Activated CD4-positive, alpha-beta T cell treated with anti-CD3 and anti-CD28 coated beads, Interleukin-2, amount 10 ng/mL, durations not matched to agents 7 days and 5 days (primary cell): ENCODE measurements at regions not wholly inside any gene's neighbourhood (a gene's known extent, or its start where the extent isn't known, plus 50 kb on each side); places are given as distances from the start of the nearest gene placed in this dataset.

Source experiments
- CTCF ChIA-PET: fragments of 350-600 bp; sonication (Branson Sonifier 250); formaldehyde crosslinking; loops from one replicate; lab custom pipeline; 2021; ENCODE audit warnings: antibody characterized with exemption; lab: Charles Lee
- POLR2A ChIA-PET: fragments of 350-600 bp; sonication (Branson Sonifier 250); formaldehyde crosslinking; loops from one replicate; lab custom pipeline; 2021; ENCODE audit warnings: antibody characterized with exemption; lab: Charles Lee
- DNase-seq: peaks from one replicate; pipeline ENCODE4 v3.0.0-alpha.2; 2020
- H3K27ac Mint-ChIP-seq: one replicate; pipeline ENCODE4 v1.8.0; 2021; ENCODE audit warnings: mild to moderate bottlenecking, moderate library complexity, mixed read lengths
- H3K27me3 Mint-ChIP-seq: one replicate; pipeline ENCODE4 v1.8.0; 2021; ENCODE audit warnings: mixed read lengths
- H3K36me3 Mint-ChIP-seq: one replicate; pipeline ENCODE4 v1.8.0; 2021; ENCODE audit warnings: low read depth, mixed read lengths
- H3K4me1 Mint-ChIP-seq: one replicate; pipeline ENCODE4 v1.8.0; 2021; ENCODE audit warnings: mixed read lengths
- H3K4me3 Mint-ChIP-seq: one replicate; pipeline ENCODE4 v1.8.0; 2021; ENCODE audit warnings: mild to moderate bottlenecking, moderate library complexity, mixed read lengths
- H3K9me3 Mint-ChIP-seq: one replicate; pipeline ENCODE4 v1.8.0; 2021; ENCODE audit warnings: mixed read lengths

DNA sequence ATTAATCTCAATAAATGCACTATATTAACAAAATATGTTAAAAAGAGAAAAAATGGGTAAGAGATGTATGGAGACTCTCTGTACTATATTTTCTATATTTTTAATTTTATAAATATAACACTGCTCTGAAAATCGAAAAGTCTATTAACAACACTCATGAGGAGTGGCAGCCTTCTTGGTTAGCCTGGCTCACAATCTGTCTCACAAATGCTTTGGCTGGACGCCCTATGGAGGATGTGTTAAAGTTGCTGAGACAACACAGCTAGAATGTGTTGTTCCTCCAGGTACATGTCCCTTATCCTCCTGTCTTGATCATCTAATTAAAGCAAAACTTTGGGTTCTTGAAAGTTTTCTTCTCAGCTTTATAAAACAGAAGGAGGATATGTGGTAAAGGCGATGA lies 396.6 kb upstream of the PCDH20 start:
- POLR2A ChIA-PET = no interaction called here

DNA sequence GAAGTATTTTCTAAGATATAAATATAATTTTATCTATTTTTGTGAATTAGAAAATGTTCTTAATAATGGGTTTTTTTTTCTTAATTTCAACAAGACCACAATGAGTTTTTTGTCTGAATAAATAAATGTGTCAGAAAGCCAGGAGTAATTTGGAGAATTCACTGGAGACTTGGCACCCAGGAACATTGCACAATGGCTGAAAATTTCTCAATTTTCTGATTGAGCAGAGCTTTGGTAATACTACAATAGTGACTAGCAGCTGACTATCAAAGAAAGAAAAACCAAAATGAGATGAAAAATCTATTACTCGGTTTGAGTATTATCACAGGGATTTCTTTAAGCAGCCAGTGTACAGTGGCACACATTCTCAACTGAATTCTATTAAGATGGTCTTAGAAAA lies 394.4 kb upstream of the PCDH20 start:
- Mint-ChIP-seq H3K4me1 (no peaks in the 10 kb centered on the region), H3K4me3 (no peak overlapping the region), H3K36me3 (no peaks in the 10 kb centered on the region), H3K9me3 (peaks cover 4% of the 10 kb centered on the region), H3K27ac (no peak overlapping the region), H3K27me3 (no peaks in the 10 kb centered on the region)
- ChIA-PET POLR2A (no interaction called here), CTCF (no interaction called here)
- no peak for DNase-seq

More for the DNA sequence above, 396.6 kb upstream of the PCDH20 start:
- no peak for DNase-seq
- Mint-ChIP-seq H3K4me1 (no peaks in the 10 kb centered on the region), H3K9me3 (peaks cover 6% of the 10 kb centered on the region), H3K27me3 (no peaks in the 10 kb centered on the region), H3K4me3 (no peak overlapping the region), H3K27ac (no peak overlapping the region), H3K36me3 (no peaks in the 10 kb centered on the region)
- CTCF ChIA-PET = no interaction called here

DNA sequence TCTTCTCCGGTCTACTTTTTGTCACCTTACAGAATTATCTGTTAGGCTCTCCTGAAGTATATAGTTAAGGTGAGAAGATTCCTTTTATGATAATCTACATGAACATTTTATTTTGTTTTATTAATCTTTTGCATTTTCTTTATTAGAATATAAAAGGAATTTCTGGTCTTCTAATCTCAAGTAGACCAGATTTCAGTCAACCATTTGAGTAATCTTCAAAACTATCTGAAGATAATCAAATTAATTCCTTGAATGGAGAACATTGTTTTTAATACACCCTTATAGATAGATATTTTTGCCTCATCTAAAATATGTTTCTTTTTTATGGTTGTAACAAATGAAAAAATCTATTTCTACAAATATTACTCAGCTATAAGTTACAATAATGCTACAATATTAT lies 381.7 kb upstream of the PCDH20 start:
- ChIA-PET POLR2A (no interaction called here), CTCF (no interaction called here)
- H3K9me3 Mint-ChIP-seq = peaks cover 2% of the 10 kb centered on the region
- no peak overlapping the region for H3K27ac Mint-ChIP-seq
- H3K27me3 Mint-ChIP-seq = no peaks in the 10 kb centered on the region
- H3K36me3 Mint-ChIP-seq = no peaks in the 10 kb centered on the region
- H3K4me3 Mint-ChIP-seq = no peak overlapping the region
- DNase-seq = no peak
- H3K4me1 Mint-ChIP-seq = no peaks in the 10 kb centered on the region

DNA sequence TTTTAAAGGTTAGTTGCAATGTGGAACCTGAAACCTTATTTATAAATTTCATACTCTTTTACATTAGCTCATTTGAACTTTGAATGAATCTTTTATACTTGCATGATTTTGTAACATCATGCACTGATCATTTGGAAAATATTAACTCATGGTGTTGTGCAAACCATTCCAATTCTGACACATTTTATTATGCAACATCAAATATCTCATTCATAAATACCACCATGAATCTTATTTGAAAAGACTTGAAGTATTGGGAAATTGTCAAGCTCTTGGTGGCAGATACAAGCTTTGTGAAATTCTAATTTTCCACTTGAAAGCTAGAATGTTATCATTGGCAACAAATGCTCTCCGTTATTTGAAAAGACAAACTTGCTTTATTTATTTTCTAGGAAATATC lies 379.9 kb upstream of the PCDH20 start:
- Mint-ChIP-seq H3K9me3 (peaks cover 2% of the 10 kb centered on the region), H3K27ac (no peak overlapping the region), H3K4me3 (no peak overlapping the region), H3K36me3 (no peaks in the 10 kb centered on the region), H3K4me1 (no peaks in the 10 kb centered on the region), H3K27me3 (no peaks in the 10 kb centered on the region)
- CTCF ChIA-PET = no interaction called here
- no peak for DNase-seq
- POLR2A ChIA-PET = no interaction called here

DNA sequence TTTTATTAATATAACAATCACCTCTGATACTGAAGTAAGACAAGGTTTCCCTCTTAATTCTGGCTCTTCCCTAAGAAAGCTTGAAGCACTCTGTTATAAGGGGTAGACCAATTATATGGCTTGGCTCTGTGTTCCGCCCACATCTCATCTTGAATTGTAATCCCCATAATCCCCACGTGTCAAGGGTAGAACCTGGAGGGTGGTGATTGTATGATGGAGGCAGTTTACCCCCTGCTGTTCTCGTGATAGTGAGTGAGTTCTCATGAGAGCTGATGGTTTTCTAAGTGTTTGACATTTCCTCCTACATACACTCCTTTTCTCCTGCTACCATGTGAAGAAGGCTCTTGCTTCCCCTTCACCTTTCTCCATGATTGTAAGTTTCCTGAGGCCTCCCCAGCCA lies 363.8 kb upstream of the PCDH20 start:
- CTCF ChIA-PET = no interaction called here
- Mint-ChIP-seq H3K4me1 (no peaks in the 10 kb centered on the region), H3K9me3 (peaks cover 6% of the 10 kb centered on the region), H3K4me3 (no peak overlapping the region), H3K27ac (no peak overlapping the region), H3K36me3 (no peaks in the 10 kb centered on the region), H3K27me3 (no peaks in the 10 kb centered on the region)
- POLR2A ChIA-PET = no interaction called here
- DNase-seq = no peak

DNA sequence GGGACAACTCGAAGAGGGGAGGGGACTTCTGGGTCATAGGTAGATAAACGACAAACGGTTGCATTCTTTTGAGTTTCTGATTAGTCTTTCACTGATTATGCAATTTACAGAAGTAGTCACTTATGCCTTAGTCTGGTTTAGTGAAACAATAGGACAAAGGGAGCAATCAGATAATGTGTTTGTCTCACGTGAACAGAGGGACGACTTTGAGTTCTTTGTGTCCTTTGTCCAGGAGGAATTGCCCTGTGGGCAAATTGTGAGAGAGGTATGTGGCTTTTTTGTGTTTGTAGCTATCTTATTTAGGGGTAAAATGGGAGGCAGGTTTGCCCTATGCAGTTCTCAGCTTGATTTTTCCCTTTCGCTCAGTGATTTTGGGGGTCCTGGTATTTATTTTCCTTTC lies 362.9 kb upstream of the PCDH20 start:
- Mint-ChIP-seq H3K9me3 (peaks cover 6% of the 10 kb centered on the region), H3K4me1 (no peaks in the 10 kb centered on the region), H3K4me3 (no peak overlapping the region), H3K36me3 (no peaks in the 10 kb centered on the region), H3K27ac (no peak overlapping the region), H3K27me3 (no peaks in the 10 kb centered on the region)
- ChIA-PET CTCF (no interaction called here), POLR2A (no interaction called here)
- no peak for DNase-seq

DNA sequence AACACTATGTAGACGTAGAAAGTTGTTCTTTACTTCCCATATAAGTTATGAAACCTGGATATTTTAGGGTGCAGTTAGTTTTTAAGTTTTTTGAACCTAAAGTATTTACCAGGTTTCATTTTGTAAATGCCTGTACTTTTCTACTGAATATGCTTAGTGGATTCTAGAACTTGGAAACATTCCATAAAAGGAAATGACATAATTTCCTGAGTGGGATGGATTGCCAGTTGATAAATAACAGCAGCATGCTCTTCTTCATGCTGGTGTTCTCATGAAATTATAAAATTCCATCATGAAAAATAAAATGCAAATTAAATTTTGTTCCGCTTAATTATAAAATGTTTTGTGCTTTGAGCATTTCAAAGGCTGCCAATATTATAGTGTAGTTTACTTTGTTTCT lies 362.2 kb upstream of the PCDH20 start:
- no peaks in the 10 kb centered on the region for H3K36me3 Mint-ChIP-seq
- no peak overlapping the region for H3K4me3 Mint-ChIP-seq
- H3K27me3 Mint-ChIP-seq = no peaks in the 10 kb centered on the region
- ChIA-PET POLR2A (no interaction called here), CTCF (no interaction called here)
- no peaks in the 10 kb centered on the region for H3K4me1 Mint-ChIP-seq
- H3K27ac Mint-ChIP-seq = no peak overlapping the region
- DNase-seq = no peak
- peaks cover 4% of the 10 kb centered on the region for H3K9me3 Mint-ChIP-seq

DNA sequence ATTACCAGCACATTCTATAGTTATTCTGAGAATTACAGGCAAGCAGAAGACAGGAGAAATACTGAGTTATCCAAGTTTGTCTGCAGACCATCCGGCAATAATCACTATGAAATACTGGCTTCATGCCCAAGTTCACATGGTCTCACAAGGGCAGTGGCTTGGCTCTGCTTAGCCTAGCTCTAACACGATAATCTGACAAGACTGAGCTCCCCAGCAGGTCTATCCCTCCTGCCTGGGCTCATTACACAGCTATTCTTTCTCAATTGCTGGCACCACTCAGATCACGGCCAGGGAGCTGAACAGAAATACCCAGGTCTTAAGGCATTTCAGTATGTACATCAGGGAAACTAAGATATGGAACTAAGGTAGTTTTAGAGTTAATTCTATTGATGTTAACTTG lies 361.6 kb upstream of the PCDH20 start:
- no peak overlapping the region for H3K27ac Mint-ChIP-seq
- no peak overlapping the region for H3K4me3 Mint-ChIP-seq
- no peaks in the 10 kb centered on the region for H3K27me3 Mint-ChIP-seq
- no peaks in the 10 kb centered on the region for H3K4me1 Mint-ChIP-seq
- peaks cover 4% of the 10 kb centered on the region for H3K9me3 Mint-ChIP-seq
- H3K36me3 Mint-ChIP-seq = no peaks in the 10 kb centered on the region
- ChIA-PET CTCF (no interaction called here), POLR2A (no interaction called here)
- DNase-seq = no peak

DNA sequence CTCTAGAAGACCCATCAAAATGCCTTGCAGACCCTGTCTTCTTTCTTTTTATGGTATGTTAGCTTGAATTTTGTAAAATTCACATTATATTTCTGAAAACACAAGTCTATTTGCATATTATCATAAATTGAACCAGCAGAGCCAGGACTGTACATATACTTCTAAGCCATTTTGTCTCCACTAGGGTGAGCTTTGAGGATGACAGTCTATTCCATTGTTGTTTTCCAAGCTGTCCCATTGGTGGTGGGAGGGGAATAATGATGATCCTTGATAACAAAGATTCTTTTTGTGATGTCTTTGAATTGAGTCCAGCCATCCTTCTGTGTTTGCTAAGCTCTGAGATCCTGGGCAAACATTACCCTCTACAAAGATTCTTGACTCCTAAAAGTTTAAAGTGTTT lies 359.3 kb upstream of the PCDH20 start:
- no peak for DNase-seq
- Mint-ChIP-seq H3K4me3 (no peak overlapping the region), H3K9me3 (peaks cover 2% of the 10 kb centered on the region), H3K36me3 (no peaks in the 10 kb centered on the region), H3K27ac (no peak overlapping the region), H3K4me1 (no peaks in the 10 kb centered on the region), H3K27me3 (no peaks in the 10 kb centered on the region)
- ChIA-PET POLR2A (no interaction called here), CTCF (no interaction called here)

DNA sequence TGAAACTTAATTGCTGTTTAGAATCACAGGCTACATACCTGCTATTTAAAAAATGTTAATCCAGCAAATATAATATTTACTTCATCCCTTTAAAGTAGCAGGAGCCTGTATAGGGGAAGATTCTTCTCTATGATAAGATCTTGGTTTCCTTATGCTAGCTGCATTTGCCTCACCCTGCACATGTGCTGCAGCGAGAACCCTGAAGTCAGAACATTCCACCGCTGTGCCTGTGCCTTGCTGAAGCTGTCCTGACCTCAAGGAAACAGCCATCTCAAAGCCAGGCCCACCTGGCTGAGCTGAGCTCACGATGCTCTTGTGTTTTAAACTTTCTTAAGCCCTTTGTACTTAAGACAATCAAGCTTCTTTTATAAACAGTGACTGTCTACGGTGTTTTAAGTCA lies 355.0 kb upstream of the PCDH20 start:
- CTCF ChIA-PET = no interaction called here
- no peaks in the 10 kb centered on the region for H3K4me1 Mint-ChIP-seq
- H3K27ac Mint-ChIP-seq = no peak overlapping the region
- peaks cover 2% of the 10 kb centered on the region for H3K9me3 Mint-ChIP-seq
- DNase-seq = no peak
- no peaks in the 10 kb centered on the region for H3K27me3 Mint-ChIP-seq
- POLR2A ChIA-PET = no interaction called here
- H3K4me3 Mint-ChIP-seq = no peak overlapping the region
- H3K36me3 Mint-ChIP-seq = no peaks in the 10 kb centered on the region

DNA sequence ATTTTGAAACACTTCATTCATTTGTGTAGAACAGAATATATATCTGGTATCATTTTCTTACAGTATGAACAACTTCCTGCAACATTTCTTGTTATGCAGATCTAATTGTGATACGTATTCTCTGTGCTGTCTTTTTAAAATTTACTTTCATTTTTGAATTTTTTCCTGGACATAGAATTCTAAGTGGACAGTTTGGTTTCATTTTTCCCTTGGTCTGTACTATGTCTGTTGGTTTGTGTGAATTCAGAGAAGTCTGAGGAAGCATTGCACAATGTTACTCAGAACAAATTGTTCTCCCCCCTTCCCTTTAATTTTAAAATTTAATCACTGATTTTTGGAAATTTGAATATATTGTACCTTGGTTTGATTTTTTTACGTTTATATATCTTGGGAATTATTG lies 352.5 kb upstream of the PCDH20 start:
- no peak overlapping the region for H3K4me3 Mint-ChIP-seq
- POLR2A ChIA-PET = no interaction called here
- H3K4me1 Mint-ChIP-seq = no peaks in the 10 kb centered on the region
- H3K27me3 Mint-ChIP-seq = no peaks in the 10 kb centered on the region
- no peak overlapping the region for H3K27ac Mint-ChIP-seq
- peaks cover 5% of the 10 kb centered on the region for H3K9me3 Mint-ChIP-seq
- no peak for DNase-seq
- no peaks in the 10 kb centered on the region for H3K36me3 Mint-ChIP-seq
- CTCF ChIA-PET = no interaction called here

DNA sequence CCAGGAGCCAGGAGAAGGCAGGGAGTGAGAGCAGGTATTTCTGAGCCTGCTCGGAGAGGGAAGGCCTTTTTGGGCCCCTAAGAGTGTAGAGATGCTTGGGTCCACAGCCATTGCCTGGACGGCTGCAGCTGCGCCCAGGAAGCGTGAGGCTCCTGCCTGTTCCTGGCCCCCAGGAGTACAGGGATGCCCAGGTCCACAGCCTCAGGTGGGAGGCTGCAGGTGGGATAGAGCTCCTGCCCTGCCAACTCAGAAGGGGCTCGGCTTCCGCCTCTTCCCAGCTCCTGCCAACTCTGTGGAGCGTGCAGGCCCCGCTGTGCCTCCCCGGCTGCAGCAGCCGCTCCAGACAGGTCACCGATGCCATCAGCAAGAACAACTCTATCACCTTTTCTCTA lies 351.0 kb upstream of the PCDH20 start:
- H3K36me3 Mint-ChIP-seq = no peaks in the 10 kb centered on the region
- ChIA-PET CTCF (no interaction called here), POLR2A (no interaction called here)
- H3K4me1 Mint-ChIP-seq = no peaks in the 10 kb centered on the region
- no peak overlapping the region for H3K27ac Mint-ChIP-seq
- DNase-seq = no peak
- H3K27me3 Mint-ChIP-seq = no peaks in the 10 kb centered on the region
- peaks cover 5% of the 10 kb centered on the region for H3K9me3 Mint-ChIP-seq
- H3K4me3 Mint-ChIP-seq = no peak overlapping the region

DNA sequence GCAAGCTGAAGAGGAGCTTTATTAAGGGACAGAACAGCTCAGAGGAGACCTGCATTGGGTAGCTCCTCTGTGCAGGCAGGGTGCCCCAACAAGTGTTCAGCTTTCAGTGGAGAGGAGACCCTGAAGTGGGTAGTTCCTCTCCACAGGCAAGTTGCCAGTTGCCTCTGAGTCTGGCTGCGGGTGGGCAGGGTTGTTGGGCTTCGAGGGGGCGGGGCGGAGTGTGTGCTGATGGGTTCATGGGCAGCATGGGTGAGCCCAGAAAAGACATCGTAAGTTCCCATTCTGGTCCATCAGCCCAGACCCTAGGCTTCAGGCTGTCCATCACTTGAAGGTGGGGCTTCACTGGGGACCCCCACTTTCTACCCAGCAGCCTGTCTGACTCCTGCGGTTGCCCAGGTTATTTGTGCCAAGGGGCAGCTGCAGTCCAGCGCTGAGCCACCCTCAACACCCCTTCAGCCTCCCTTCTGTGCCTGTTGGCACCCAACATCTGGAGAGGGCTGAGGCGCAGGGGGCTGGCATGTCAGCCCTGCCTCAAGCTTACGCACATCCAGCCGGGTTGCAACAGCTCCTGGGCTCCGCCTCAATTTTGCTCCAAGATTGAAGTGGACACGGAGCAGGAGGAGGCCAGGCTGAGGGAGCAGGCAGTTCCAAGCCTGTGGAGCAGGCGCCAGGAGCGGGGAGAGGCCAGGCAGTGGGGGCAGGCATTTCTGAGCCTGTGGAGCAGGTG lies 350.5 kb upstream of the PCDH20 start:
- CTCF ChIA-PET = no interaction called here
- Mint-ChIP-seq H3K27me3 (no peaks in the 10 kb centered on the region), H3K27ac (no peak overlapping the region)

DNA sequence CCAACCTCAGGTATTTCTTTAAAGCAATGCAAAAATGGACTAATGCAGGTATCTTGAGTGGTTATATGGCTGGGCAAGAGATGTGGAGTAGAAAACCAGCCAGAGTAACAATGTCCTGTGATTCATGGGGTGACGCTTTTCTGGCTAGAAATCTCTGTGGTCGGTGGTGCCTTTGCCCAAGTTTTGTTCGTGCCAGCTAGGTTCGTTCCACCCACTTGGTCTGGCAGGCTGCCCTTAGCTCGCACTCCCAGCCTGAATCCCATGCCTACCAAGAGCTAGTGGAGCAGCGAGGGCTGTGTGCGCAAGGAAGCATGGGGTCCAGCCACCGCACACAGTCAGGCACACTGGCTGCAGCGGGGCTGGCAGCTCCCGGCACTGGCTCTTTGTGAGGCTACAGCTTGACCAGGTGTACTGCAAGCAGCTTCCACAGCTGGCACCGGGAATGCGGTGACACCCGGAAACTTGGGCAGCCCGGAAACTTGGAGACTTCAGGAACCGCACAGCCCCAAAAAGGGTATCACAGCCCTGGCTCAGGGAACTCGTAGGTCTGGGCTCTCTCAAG lies 349.6 kb upstream of the PCDH20 start:
- no peaks in the 10 kb centered on the region for H3K36me3 Mint-ChIP-seq
- DNase-seq = no peak
- no peak overlapping the region for H3K4me3 Mint-ChIP-seq
- ChIA-PET CTCF (no interaction called here), POLR2A (no interaction called here)
- peaks cover 3% of the 10 kb centered on the region for H3K9me3 Mint-ChIP-seq
- H3K27me3 Mint-ChIP-seq = no peaks in the 10 kb centered on the region
- H3K27ac Mint-ChIP-seq = no peak overlapping the region
- no peaks in the 10 kb centered on the region for H3K4me1 Mint-ChIP-seq

More for the DNA sequence above, 350.5 kb upstream of the PCDH20 start:
- POLR2A ChIA-PET = no interaction called here
- Mint-ChIP-seq H3K4me3 (no peak overlapping the region), H3K9me3 (peaks cover 4% of the 10 kb centered on the region), H3K36me3 (no peaks in the 10 kb centered on the region), H3K4me1 (no peaks in the 10 kb centered on the region)
- no peak for DNase-seq
